Cardiac muscle cell (in vitro differentiated cells and primary cell): ENCODE measurements at regions not wholly inside any gene's neighbourhood (a gene's known extent, or its start where the extent isn't known, plus 50 kb on each side); places are given as distances from the start of the nearest gene placed in this dataset.

ENCODE experiments used
- DNase-seq, 2 donors: peaks; one replicate each; pipeline versions ENCODE4 v3.0.0 to v3.0.0-alpha.2; 2010 to 2017; ENCODE audit warnings: low read depth in 1 of 2, low spot score in 1 of 2
- H3K27ac ChIP-seq: fragments of 200-600 bp; sonication (generic); 2 replicates; pipeline ENCODE4 v1.5.1; 2016
- H3K27me3 ChIP-seq: fragments of 200-600 bp; sonication (generic); 2 replicates; pipeline ENCODE4 v1.6.0; 2016; ENCODE audit warnings: control low read depth
- H3K36me3 ChIP-seq: fragments of 200-600 bp; sonication (generic); 2 replicates; pipeline ENCODE4 v1.5.1; 2016; ENCODE audit warnings: control low read depth
- H3K4me1 ChIP-seq: fragments of 200-600 bp; sonication (generic); 2 replicates; pipeline ENCODE4 v1.8.1; 2017; ENCODE audit warnings: low read depth, mild to moderate bottlenecking, mixed run types
- H3K4me3 ChIP-seq: fragments of 200-600 bp; sonication (generic); 2 replicates; pipeline ENCODE4 v1.5.1; 2016; ENCODE audit warnings: mild to moderate bottlenecking
- H3K9me3 ChIP-seq: fragments of 200-600 bp; sonication (generic); 2 replicates; pipeline ENCODE4 v1.5.1; 2017; ENCODE audit warnings: low read depth, mild to moderate bottlenecking, control low read depth
- TF ChIP-seq, protein P1 (sequence below): IDR thresholded peaks from 2 replicates; pipeline ENCODE4 v1.5.1; 2012; ENCODE audit warnings: low read depth, mild to moderate bottlenecking, low read length

DNA sequence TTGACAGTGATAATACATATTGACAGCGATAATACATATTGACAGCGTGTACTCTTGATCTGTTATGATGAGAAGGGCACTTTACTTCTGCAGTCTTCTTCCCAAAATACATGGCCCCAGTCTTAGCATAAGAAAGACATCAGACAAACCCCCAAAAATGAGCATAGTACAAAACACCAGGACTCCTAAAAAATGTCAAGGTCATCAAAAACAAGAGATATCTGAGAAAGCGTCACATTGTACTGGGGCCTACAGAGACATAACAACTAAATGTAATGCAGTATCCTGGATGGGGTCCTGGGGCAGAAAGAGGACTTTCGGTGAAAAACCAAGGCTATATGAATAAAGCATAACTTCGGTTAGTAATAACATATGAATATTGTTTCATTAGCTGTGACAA is 731.5 kb upstream of the SGCG start:
- Histone ChIP-seq H3K4me1 (peaks cover 27% of the 10 kb centered on the region), H3K27ac (no peak overlapping the region), H3K27me3 (no peaks in the 10 kb centered on the region), H3K9me3 (no peaks in the 10 kb centered on the region), H3K4me3 (no peak overlapping the region), H3K36me3 (no peaks in the 10 kb centered on the region)
- DNase-seq = no peak
- TF ChIP-seq, protein P1, sequence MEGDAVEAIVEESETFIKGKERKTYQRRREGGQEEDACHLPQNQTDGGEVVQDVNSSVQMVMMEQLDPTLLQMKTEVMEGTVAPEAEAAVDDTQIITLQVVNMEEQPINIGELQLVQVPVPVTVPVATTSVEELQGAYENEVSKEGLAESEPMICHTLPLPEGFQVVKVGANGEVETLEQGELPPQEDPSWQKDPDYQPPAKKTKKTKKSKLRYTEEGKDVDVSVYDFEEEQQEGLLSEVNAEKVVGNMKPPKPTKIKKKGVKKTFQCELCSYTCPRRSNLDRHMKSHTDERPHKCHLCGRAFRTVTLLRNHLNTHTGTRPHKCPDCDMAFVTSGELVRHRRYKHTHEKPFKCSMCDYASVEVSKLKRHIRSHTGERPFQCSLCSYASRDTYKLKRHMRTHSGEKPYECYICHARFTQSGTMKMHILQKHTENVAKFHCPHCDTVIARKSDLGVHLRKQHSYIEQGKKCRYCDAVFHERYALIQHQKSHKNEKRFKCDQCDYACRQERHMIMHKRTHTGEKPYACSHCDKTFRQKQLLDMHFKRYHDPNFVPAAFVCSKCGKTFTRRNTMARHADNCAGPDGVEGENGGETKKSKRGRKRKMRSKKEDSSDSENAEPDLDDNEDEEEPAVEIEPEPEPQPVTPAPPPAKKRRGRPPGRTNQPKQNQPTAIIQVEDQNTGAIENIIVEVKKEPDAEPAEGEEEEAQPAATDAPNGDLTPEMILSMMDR = no peak

DNA sequence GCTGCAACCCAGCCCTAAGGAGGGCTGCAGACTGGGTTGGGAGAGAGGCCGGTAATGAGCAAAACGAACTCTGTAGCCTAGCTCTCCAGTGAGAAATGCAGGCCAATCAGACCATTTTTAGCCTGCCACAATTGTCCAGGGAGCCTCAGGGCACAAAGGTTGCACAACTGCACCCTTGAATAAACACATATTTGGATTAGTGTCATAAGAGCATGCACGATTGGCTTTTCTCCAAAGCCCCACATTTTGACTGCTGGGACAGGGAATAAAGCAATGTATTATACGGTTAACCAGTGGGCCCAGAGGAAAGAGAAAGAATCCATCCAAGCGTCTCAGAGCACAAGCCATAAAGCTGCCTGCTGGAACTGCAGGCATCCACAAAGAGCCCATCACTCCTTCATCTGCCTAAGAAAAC is 729.4 kb upstream of the SGCG start:
- no peaks in the 10 kb centered on the region for H3K9me3 ChIP-seq
- H3K4me3 ChIP-seq = no peak overlapping the region
- peak overlapping the region; percentile 84 for H3K27ac ChIP-seq
- TF ChIP-seq, protein P1 = no peak
- peak in 1 of 2 donors; percentile 27 for DNase-seq
- H3K4me1 ChIP-seq = peaks cover 39% of the 10 kb centered on the region
- no peaks in the 10 kb centered on the region for H3K27me3 ChIP-seq
- no peaks in the 10 kb centered on the region for H3K36me3 ChIP-seq

DNA sequence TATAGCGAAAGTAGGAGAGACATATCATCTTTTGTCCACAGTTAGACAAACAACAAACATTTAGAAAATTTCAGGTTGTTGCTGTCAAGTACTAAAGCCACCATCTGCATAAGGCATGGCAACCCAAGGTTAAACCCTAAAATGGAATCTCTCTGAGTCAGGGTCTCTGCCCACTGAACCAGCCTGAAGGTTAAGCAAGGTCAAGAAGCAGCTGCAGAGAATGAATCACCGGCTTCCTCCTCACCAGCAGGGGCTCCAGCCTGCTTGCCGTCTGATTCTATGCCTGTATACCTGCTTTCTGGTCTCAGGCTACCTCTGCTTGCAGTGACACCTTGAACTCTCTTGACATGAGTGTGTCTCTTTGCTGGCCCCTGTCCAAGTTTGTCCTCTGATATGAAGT is 726.2 kb upstream of the SGCG start:
- Histone ChIP-seq H3K4me1 (peaks cover 30% of the 10 kb centered on the region), H3K36me3 (no peaks in the 10 kb centered on the region), H3K9me3 (no peaks in the 10 kb centered on the region), H3K27me3 (no peaks in the 10 kb centered on the region), H3K4me3 (no peak overlapping the region), H3K27ac (no peak overlapping the region)
- peak in 1 of 2 donors; percentile 15 for DNase-seq
- TF ChIP-seq, protein P1 = no peak

DNA sequence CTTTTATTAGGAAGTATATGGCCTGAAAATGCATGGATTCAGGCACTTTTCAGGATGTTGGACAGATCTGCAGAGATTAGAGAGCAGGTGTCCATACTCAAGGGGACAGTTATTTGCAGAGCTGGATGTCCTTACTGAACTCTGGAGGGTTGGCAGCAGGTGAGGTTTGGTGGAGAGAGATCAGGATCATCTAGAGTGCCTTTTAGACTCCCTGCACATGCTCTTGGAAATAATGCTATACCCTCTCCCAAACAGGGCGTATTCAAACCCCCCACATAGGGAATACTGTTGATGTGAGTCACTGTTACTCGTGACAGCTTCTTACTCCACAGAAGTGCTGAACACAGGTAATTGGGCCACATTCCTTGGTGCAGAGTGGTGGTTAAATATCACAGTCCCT is 725.7 kb upstream of the SGCG start:
- TF ChIP-seq, protein P1 = no peak
- no peak for DNase-seq

DNA sequence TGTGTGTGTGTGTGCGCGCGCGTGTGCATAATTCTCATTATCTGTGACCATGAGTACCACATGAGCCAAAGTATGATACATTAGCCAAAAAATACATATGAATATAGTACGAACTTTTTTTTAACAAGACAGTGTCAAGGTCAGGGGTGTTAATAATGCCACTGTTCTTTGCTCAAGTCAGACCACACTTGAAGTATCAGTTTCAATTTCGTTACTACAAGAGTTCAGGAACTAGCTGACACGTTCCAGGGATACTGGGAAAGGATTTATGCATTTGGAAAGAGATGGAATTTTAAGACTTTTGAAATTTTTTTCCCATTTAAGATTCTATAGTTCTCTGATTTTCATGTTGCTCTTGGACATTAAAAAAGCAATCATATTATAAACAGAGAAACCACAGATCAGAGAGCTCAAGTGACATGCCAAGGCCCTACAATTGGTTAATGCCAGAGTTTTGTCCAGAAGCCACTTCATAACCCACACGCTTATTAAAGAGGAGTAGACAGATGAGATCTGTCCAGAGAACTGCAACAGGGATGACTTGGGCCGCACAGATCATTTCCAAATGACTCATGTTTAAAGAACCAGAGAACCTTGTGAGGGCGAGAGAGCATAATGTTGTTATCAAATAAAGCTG is 718.8 kb upstream of the SGCG start:
- TF ChIP-seq, protein P1 = no peak
- Histone ChIP-seq H3K4me3 (no peak overlapping the region), H3K36me3 (no peaks in the 10 kb centered on the region), H3K27ac (no peak overlapping the region), H3K4me1 (peaks cover 11% of the 10 kb centered on the region), H3K27me3 (no peaks in the 10 kb centered on the region), H3K9me3 (no peaks in the 10 kb centered on the region)
- no peak for DNase-seq

More for the DNA sequence above, 725.7 kb upstream of the SGCG start:
- no peaks in the 10 kb centered on the region for H3K27me3 ChIP-seq
- no peak overlapping the region for H3K27ac ChIP-seq
- H3K36me3 ChIP-seq = no peaks in the 10 kb centered on the region
- H3K4me3 ChIP-seq = no peak overlapping the region
- peaks cover 30% of the 10 kb centered on the region for H3K4me1 ChIP-seq
- no peaks in the 10 kb centered on the region for H3K9me3 ChIP-seq
